ENCODE measurements at regions not wholly inside any gene's neighbourhood (a gene's known extent, or its start where the extent isn't known, plus 50 kb on each side); places are given as distances from the start of the nearest gene placed in this dataset.

DNA sequence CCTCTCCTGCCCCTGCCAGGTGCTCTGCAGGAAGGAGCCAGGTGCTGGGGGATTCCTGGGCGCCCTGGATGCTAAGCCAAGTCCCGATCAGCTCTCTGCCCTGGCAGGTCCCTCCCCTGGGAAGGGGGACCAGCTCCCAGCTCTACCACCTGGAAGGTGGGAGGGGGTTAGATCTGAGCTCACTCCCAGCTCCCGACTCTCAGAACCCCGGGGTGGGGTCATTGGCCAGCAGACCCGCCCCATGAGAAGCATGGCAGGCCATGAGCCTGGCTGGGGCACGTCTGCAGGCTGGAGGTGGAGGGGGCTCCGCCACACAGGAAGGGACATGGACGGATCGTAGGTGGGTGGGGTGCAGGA is 83.4 kb upstream of the NKX1-1 start:
- TF ChIP-seq, protein P1, sequence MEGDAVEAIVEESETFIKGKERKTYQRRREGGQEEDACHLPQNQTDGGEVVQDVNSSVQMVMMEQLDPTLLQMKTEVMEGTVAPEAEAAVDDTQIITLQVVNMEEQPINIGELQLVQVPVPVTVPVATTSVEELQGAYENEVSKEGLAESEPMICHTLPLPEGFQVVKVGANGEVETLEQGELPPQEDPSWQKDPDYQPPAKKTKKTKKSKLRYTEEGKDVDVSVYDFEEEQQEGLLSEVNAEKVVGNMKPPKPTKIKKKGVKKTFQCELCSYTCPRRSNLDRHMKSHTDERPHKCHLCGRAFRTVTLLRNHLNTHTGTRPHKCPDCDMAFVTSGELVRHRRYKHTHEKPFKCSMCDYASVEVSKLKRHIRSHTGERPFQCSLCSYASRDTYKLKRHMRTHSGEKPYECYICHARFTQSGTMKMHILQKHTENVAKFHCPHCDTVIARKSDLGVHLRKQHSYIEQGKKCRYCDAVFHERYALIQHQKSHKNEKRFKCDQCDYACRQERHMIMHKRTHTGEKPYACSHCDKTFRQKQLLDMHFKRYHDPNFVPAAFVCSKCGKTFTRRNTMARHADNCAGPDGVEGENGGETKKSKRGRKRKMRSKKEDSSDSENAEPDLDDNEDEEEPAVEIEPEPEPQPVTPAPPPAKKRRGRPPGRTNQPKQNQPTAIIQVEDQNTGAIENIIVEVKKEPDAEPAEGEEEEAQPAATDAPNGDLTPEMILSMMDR (conservative IDR thresholded peaks at IDR 0.05) = no peak
- no peak for TF ChIP-seq ZFX (IDR thresholded peaks at IDR 0.05)

All from C4-2B (cell line).